Activated CD4-positive, alpha-beta T cell treated with anti-CD3 and anti-CD28 coated beads, Interleukin-2, Interleukin-6, amounts not matched to agents 100 ng/mL and 50 ng/mL, durations not matched to agents 16 hours and 8 hours (primary cell): ENCODE measurements at regions not wholly inside any gene's neighbourhood (a gene's known extent, or its start where the extent isn't known, plus 50 kb on each side); places are given as distances from the start of the nearest gene placed in this dataset.

ENCODE experiments used
- DNase-seq: peaks from one replicate; pipeline ENCODE4 v3.0.0-alpha.2; 2020

GRCh38 chr5:4921929-4922328 is 218.2 kb upstream of the ADAMTS16 start:
- DNase-seq, result no peak

GRCh38 chr5:4924577-4924976 is 215.6 kb upstream of the ADAMTS16 start:
- no peak for DNase-seq

GRCh38 chr5:4927097-4927496 is 213.0 kb upstream of the ADAMTS16 start:
- DNase-seq, result no peak

GRCh38 chr5:4928409-4928808 is 211.7 kb upstream of the ADAMTS16 start:
- no peak for DNase-seq

GRCh38 chr5:4929092-4929655 is 211.0 kb upstream of the ADAMTS16 start:
- DNase-seq, result no peak

- DNase-seq, result no peak
These were observed 200.9 kb upstream of the ADAMTS16 start for GRCh38 chr5:4939042-4939781.

- no peak for DNase-seq
These were observed 199.0 kb upstream of the ADAMTS16 start for GRCh38 chr5:4941161-4941560.

- DNase-seq, result peak; percentile 27
These were observed 197.9 kb upstream of the ADAMTS16 start for GRCh38 chr5:4941957-4942830.

- no peak for DNase-seq
These were observed 197.3 kb upstream of the ADAMTS16 start for GRCh38 chr5:4942831-4943178.

- no peak for DNase-seq
These were observed 194.8 kb upstream of the ADAMTS16 start for GRCh38 chr5:4945296-4945695.

GRCh38 chr5:4947106-4947505 is 193.0 kb upstream of the ADAMTS16 start:
- no peak for DNase-seq

GRCh38 chr5:4947893-4948536 is 192.1 kb upstream of the ADAMTS16 start:
- no peak for DNase-seq

GRCh38 chr5:4949108-4949507 is 191.0 kb upstream of the ADAMTS16 start:
- no peak for DNase-seq

GRCh38 chr5:4953576-4953975 is 186.6 kb upstream of the ADAMTS16 start:
- no peak for DNase-seq

GRCh38 chr5:4954048-4954447 is 186.1 kb upstream of the ADAMTS16 start:
- DNase-seq, result no peak

- DNase-seq, result no peak
These were observed 176.9 kb upstream of the ADAMTS16 start for GRCh38 chr5:4963265-4963664.

GRCh38 chr5:4969351-4969750 is 170.8 kb upstream of the ADAMTS16 start:
- DNase-seq, result no peak

GRCh38 chr5:4970171-4970570 is 170.0 kb upstream of the ADAMTS16 start:
- DNase-seq, result no peak

GRCh38 chr5:4976902-4977301 is 163.2 kb upstream of the ADAMTS16 start:
- no peak for DNase-seq

- no peak for DNase-seq
These were observed 162.6 kb upstream of the ADAMTS16 start for GRCh38 chr5:4977416-4978110.

- no peak for DNase-seq
These were observed 159.9 kb upstream of the ADAMTS16 start for GRCh38 chr5:4980201-4980600.

- no peak for DNase-seq
These were observed 158.5 kb upstream of the ADAMTS16 start for GRCh38 chr5:4981608-4982007.

- DNase-seq, result no peak
These were observed 156.4 kb upstream of the ADAMTS16 start for GRCh38 chr5:4983701-4984100.
